Calu3 (cell line): ENCODE measurements at regions not wholly inside any gene's neighbourhood (a gene's known extent, or its start where the extent isn't known, plus 50 kb on each side); places are given as distances from the start of the nearest gene placed in this dataset.

ENCODE experiments used
- BruUV-seq: library from RNA; stranded (reverse); fragments of 400-500 nt; replicated peaks from 2 replicates; lab custom pipeline; 2021; lab: Mats Ljungman, UMichigan
- CTCF ChIA-PET: fragments of 300-600 bp; sonication (Branson Sonifier 250); formaldehyde crosslinking; loops from one replicate; lab custom pipeline; 2022; ENCODE audit warnings: antibody characterized with exemption; lab: Charles Lee
- DNase-seq: peaks from one replicate; pipeline ENCODE4 v3.0.0; 2022
- H3K27ac Mint-ChIP-seq: one replicate; pipeline ENCODE4 v1.8.0; 2022; ENCODE audit warnings: mixed read lengths; ENCODE audit not compliant: unreplicated experiment
- H3K27me3 Mint-ChIP-seq: one replicate; pipeline ENCODE4 v1.8.0; 2022; ENCODE audit warnings: mixed read lengths; ENCODE audit not compliant: unreplicated experiment
- H3K36me3 Mint-ChIP-seq: one replicate; pipeline ENCODE4 v1.8.0; 2022; ENCODE audit warnings: mild to moderate bottlenecking, moderate library complexity, mixed read lengths; ENCODE audit not compliant: insufficient read depth, unreplicated experiment
- H3K4me1 Mint-ChIP-seq: one replicate; pipeline ENCODE4 v1.8.0; 2022; ENCODE audit warnings: mild to moderate bottlenecking, low read depth, mixed read lengths; ENCODE audit not compliant: unreplicated experiment
- H3K4me3 Mint-ChIP-seq: one replicate; pipeline ENCODE4 v1.8.0; 2022; ENCODE audit warnings: mild to moderate bottlenecking, low read depth, moderate library complexity, mixed read lengths; ENCODE audit not compliant: unreplicated experiment
- H3K9me3 Mint-ChIP-seq: one replicate; pipeline ENCODE4 v1.8.0; 2022; ENCODE audit warnings: low read depth, mixed read lengths; ENCODE audit not compliant: unreplicated experiment
- CTCF ChIP-seq: fragments of 200-600 bp; IDR thresholded peaks from one replicate; pipeline ENCODE4 v1.8.0; 2022; ENCODE audit warnings: antibody characterized with exemption; ENCODE audit not compliant: unreplicated experiment
- intact Hi-C: fragments of 100-400 bp; cut with micrococcal nuclease; formaldehyde crosslinking; loops from one replicate; pipeline ENCODE4 v1.10.0; 2022; ENCODE audit not compliant: unreplicated experiment

DNA sequence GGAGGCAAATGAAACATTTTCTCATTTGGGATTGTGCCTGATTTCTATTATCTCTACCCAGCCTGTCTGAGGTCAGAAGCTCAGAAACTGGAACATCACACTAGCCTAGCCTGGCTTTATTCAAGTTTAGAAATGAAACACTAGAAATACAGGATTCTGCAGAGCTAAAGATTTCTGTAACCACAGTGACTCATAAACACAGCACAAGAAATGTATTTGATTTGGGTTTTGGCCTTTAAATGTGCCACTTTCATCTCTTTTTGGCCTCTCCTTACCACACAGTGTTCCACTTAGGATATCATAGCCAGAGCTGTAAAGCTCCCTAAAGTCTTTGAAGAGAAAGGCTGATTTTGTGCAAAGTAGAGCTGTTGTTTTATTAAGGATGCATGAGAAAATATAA lies 307.5 kb downstream of the EMP1 start:
- no peak for DNase-seq
- CTCF ChIA-PET, result no interaction called here
- no peak for TF ChIP-seq CTCF
- BruUV-seq, result no TSS peak
- H3K9me3 Mint-ChIP-seq, result no peaks in the 10 kb centered on the region
- no peaks in the 10 kb centered on the region for H3K36me3 Mint-ChIP-seq
- no peak overlapping the region for H3K27ac Mint-ChIP-seq
- H3K4me3 Mint-ChIP-seq, result no peak overlapping the region
- intact Hi-C loops, result no loop called here
- H3K27me3 Mint-ChIP-seq, result no peaks in the 10 kb centered on the region
- no peaks in the 10 kb centered on the region for H3K4me1 Mint-ChIP-seq

- intact Hi-C loops, result no loop called here
- BruUV-seq, result no TSS peak
- no peak for DNase-seq
- TF ChIP-seq CTCF, result no peak
- H3K9me3 Mint-ChIP-seq, result no peaks in the 10 kb centered on the region
- H3K27me3 Mint-ChIP-seq, result no peaks in the 10 kb centered on the region
- H3K36me3 Mint-ChIP-seq, result no peaks in the 10 kb centered on the region
- H3K4me3 Mint-ChIP-seq, result no peak overlapping the region
- no peak overlapping the region for H3K27ac Mint-ChIP-seq
- no peaks in the 10 kb centered on the region for H3K4me1 Mint-ChIP-seq
- CTCF ChIA-PET, result no interaction called here
Observed at GRCh38 chr12:13503094-13503835, 306.7 kb downstream of the EMP1 start.

GRCh38 chr12:13499008-13499407 lies 302.5 kb downstream of the EMP1 start:
- Mint-ChIP-seq H3K4me3 (no peak overlapping the region), H3K27me3 (no peaks in the 10 kb centered on the region), H3K9me3 (no peaks in the 10 kb centered on the region), H3K4me1 (no peaks in the 10 kb centered on the region), H3K27ac (no peak overlapping the region), H3K36me3 (no peaks in the 10 kb centered on the region)
- DNase-seq, result no peak
- intact Hi-C loops, result no loop called here
- CTCF ChIA-PET, result no interaction called here
- TF ChIP-seq CTCF, result no peak
- BruUV-seq, result no TSS peak

- no peak overlapping the region for H3K4me3 Mint-ChIP-seq
- H3K27me3 Mint-ChIP-seq, result no peaks in the 10 kb centered on the region
- H3K9me3 Mint-ChIP-seq, result no peaks in the 10 kb centered on the region
- H3K4me1 Mint-ChIP-seq, result no peaks in the 10 kb centered on the region
- no TSS peak for BruUV-seq
- intact Hi-C loops, result no loop called here
- no peak overlapping the region for H3K27ac Mint-ChIP-seq
- no peaks in the 10 kb centered on the region for H3K36me3 Mint-ChIP-seq
- CTCF ChIA-PET, result interaction anchor here (0.7 kb wide), 1 partner anchor 52 kb away, joined by 3 read pairs; no protein-coding TSS in a partner anchor
- no peak for TF ChIP-seq CTCF
- no peak for DNase-seq
Observed at GRCh38 chr12:13496111-13496510, 299.6 kb downstream of the EMP1 start.
